Activated T-helper 1 cell treated with Interleukin-2 at 50 U/mL for 16 hours (primary cell): ENCODE measurements at regions not wholly inside any gene's neighbourhood (a gene's known extent, or its start where the extent isn't known, plus 50 kb on each side); places are given as distances from the start of the nearest gene placed in this dataset.

ENCODE experiments used
- DNase-seq: peaks from one replicate; pipeline ENCODE4 v3.0.0-alpha.2; 2020; ENCODE audit warnings: low read depth

DNA sequence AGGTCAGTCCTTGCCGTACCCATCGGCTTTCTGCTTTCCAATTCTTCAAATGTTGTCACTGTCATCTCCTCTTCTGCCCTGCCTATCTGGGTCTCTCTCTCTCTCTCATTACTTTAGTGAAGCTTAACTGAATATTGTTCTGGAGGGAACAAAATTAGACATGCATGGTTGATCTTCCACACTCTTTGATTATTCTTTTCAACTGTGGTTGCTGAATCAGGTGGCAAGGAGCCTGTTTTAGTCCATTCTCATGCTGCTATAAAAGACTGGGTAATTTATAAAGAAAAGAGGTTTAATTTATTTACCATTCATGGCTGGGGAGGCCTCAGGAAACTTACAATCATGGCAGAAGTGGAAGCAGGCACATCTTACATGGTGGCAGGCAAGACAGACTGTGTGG, 157.9 kb downstream of the ARL4C start:
- DNase-seq: no peak

DNA sequence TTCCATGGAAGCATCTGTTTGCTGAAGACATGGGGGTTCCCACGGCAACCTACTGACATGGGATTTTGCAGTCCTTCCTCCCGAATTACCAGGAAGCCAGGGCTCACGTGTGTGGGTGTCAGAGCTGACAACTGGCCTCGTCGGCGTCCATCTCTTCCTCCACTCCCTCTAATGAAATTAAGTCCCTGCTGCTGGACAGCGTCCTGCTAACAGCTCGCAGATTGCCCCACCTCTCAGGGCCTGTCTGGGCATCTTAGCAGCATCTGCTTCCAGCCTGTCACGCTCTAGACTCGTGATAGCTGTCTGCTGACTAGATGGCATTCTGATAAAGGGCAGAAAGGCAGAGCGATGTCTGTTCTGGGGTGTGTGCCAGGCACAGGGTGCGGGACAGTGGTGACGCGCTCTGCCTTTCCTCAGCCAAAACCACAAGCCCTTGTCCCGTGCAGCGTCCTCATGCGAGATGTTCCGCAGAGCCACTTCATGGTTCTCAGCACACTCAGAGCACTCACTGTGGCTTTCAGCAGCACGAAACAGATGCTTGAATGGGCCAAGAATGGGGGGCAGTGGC, 161.1 kb downstream of the ARL4C start:
- DNase-seq: peak; percentile 41

DNA sequence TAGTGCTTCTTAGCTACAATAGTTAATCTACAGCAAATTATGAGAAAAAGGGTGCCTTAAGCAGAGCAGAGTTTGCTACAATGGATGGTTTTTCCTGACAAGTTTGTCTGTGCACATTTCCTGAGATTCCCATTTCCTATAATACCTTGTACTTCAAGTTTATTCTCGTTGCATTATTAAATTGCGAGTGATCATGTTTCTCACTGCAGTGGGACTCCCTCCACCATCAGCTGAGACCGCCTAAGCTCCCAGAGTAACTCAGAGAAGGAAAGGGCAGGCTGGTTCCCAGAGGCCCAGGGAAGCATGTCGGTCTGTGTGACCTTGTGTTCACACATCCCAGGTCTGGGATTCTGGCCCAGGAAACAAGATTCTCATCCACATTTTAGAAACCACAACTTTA, 162.1 kb downstream of the ARL4C start:
- DNase-seq: no peak

DNA sequence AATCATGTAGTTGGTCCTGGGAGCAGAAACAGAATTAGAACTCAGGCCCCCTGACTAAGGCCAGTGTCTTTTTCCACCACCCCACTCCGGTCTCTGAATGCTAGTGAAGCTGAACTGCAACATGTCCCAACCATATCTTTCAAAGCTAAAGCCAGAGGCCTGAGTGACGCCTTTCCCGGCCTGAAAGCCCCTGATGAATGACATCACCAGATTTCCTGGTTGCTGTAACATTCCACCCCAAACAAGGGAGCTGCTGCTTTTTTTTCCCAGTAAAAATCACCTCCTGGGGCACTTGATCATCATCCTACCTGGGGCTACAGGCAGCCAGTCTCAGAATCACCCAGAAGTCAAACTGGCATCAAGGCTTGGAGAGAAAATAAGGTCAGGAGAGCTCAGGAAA, 162.7 kb downstream of the ARL4C start:
- DNase-seq: no peak

DNA sequence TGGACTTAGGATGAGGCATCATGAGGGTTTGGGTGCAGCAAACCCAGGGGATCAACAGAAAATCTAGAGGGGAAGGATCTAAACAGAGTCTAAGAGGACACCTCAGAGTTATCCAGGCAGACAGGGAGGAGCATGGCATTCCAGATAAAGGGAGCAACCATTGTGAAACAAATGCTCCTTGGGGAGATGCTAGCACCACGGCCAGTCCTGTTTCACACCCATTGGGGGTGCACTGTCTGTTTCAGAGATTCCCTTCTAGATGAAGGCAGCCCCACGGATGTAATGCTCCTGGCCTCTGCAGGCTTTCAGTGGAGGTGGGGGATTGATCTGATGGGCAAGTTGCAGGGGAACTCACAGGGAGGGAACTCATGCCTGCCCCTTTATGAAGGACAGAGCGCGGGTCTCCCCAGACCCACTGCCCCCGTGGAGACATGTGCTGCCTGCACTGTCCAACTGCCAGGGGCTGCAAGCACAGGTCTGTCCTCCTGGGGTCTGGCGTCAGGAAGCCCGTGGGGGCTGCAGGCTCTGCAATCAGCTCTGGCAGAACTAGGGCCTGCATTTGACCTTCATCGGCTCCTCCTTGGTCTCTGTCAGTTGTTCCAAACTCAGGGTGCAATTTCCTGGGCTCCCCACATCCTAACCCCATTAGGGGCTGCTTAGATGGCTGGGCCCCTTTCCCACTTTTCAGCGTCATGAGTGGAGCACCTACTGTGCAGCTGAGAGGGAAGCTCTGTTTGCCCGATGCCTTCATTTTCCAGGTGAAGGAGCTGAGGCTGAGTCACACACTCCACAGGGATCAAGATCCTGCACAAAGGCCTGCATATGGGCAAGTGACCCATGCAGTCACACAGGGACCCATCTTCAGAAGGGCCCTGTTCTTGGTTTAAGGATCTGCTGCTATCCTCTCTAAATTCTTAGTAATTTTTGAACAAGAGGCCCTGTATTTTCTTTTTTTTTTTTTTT, 163.4 kb downstream of the ARL4C start:
- DNase-seq: no peak

DNA sequence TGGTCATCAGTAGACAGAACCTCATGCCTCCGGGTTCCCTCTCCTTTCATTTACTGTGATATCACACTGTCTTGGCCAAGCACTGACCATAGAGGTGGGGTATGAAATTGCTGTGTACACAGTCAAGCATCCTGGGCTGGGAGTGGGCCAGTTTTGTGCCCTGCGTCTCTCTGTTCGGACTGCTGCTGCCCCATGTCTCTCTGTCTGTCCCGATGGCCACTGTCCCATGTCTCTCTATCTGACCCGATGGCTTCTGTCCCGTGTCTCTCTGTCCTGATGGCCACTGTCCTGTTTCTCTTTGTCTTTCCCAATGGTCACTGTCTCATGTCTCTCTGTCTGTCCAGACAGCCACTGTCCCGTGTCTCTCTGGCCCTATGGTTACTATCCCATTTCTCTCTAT, 164.9 kb downstream of the ARL4C start:
- DNase-seq: no peak

DNA sequence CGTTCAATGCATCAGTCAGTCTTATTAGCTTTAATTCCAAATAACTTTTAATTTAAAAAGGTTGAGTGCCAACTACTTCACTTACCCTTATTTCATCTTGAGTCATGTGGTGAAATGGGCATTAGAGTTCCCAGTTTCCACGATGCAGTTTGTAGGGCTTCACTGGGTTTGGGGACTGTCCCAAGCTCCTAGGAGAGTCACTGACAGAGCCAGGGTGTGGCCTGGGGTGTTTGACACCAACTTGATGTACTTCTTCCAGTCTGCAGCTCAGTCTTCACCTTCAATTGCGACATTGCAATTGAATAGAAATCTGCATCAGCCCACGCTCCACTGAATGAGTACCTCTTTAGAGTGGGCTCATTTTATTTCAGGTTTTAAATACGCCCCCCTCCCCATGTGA, 165.3 kb downstream of the ARL4C start:
- DNase-seq: no peak

DNA sequence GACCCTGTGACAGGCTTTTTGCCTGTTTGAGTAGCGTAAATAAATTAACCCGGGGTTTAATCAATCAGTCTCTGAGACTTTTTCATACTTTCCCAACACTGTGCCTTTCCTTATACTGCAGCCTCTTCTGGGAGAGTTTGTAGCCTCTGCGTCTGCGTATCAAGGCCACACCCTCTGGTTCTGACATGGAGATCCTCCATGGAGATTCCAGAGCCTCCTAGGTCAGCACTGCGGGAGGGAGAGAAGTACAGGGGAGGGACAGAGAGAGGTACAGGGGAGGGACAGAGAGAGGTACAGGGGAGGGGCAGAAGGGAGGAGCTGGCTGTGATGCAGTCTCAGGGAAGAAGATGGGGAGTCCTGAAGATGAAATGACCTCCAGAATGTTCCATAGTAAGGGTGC, 166.0 kb downstream of the ARL4C start:
- no peak for DNase-seq

DNA sequence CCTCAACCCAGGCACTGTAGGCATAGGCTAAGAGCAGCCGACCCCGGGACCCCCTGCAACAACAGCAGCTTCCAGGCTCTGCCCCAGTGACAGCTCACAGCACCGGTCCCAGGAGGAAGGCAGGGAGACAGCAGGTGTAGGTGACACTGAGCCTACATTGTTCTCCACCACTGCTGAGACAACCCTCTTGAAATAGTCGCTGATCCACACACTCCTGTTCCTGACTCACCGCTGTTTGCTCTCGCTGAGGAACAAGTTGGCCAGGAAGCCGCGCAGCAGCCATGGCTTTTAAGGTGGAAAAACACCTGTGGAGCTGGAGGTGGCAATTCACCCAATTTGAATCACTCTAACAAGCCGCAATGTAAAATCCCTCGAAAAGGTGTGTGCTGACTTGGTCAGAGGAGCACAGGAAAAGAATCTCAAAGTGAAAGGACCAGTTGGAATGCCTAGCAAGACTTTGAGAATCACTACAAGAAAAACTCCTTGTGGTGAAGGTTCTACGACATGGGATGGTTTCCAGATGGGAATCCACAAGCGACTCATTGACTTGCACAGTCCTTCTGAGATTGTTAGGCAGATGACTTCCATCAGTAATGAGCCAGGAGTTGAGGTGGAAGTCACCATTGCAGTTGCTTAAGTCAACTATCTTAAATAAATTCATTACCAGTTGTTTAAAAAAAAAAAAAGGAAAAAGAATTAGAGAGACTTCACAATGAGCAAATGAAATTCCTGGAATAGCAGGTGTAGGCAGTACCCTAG, 167.5 kb downstream of the ARL4C start:
- no peak for DNase-seq

DNA sequence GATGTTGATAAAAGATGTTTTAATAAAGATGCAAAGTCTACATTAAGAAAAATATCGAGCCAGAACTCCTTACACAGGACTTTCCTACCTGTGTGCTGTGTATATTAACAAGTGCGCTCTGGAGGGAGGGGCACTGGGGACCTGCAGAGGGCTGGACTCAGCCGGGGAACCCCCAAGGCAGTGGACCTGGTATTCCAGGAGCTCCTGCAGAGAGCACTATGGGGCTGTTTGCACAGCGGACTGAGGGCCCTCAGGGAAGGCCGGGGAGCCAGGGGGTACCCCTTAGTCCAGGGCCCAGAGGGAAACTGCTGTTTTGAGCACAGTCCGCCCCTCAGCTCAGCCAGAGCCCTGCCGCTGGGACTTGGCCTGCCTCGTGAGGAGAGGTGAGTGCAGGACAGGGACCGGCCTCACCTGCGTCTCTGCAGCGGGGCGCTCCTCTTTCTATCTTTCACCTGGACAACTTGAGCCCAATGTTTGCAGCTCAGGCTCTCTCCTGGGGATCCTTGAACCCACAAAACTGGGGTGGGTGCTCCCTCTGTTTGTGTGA, 168.4 kb downstream of the ARL4C start:
- no peak for DNase-seq

DNA sequence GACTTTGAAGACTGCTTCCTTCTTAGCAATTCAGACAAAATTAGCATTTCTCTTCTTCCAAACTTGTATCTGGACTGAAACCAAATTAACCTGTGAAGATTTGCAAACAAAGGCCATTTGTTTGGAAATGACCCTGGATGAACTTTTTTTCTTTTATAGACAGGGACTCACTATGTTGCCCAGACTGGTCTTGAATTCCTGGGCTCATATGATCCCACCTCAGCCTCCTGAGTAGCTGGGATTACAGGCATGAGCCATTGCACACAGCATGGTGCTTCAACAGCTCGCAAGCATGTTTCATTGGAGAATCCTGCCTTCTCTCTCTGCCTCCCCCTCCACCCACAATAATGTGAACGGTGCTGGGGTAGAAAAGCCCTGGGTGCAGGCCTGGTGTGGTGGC, 170.2 kb downstream of the ARL4C start:
- no peak for DNase-seq

DNA sequence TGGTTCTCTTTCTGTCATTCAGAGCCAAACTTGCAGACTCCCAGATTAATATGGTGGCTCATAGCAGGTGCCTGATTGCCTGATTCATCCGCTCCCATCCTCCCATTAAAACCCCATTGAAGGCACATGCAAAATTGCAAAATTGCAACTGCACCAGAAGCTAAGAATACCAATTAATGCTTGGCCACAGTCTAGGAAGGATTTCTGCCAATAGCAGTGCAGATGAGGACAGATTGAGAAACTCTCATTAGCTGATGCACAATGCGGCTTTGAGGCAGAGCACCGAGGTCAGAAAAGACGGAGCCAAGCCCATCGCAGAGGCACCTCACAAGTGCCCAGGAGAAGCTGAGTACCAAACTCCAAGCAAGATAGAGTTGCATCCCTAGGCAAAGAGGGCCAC, 172.8 kb downstream of the ARL4C start:
- DNase-seq: no peak

DNA sequence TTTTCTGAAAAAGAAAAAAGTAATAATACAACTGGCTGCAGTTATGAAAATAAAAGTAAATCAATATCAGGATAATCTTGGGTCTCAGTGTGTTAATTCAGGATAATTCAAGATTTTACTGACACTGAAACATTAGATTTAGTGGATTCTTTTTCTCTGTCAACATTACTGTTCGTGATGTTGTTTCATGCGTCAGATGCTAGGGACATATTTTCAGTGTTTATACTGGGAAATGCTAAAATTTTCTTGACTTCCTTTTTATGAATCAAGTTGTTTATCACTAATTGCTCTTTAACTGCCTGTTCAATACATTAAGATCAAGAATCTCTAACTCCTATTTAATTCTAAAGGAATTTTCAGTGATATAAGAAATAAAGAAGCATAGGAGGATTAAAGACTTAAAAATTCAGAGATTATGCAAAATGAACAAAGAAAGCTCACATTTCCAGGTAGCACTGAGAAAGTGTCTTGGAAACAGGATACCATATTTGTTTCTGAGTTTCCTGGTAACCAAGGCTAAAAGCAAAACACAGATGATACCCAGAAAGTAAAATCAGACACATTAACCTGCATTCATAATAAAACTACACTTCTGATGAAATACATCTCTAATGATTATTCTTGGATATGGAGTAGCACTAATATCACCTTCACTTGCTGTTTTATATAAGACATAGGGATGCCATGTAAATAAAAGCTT, 174.0 kb downstream of the ARL4C start:
- DNase-seq: no peak

DNA sequence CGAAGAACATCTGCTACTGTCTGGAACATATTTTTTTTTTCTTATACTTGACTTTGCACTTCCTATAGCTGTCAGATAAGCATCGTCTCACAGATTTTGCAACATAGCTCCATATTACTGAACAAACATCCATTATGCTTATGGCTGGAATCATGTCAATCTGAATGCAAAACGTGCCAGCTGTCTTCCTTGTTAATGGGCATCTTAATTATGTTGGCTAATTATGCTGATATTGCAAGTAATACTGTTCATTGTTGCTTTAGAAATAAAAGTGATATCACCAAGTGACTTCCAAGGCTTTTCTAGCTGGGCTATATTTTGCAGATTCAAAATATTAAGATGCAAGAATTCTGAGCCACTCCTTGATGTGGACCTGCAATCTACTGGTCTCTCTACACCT, 176.8 kb downstream of the ARL4C start:
- DNase-seq: no peak

DNA sequence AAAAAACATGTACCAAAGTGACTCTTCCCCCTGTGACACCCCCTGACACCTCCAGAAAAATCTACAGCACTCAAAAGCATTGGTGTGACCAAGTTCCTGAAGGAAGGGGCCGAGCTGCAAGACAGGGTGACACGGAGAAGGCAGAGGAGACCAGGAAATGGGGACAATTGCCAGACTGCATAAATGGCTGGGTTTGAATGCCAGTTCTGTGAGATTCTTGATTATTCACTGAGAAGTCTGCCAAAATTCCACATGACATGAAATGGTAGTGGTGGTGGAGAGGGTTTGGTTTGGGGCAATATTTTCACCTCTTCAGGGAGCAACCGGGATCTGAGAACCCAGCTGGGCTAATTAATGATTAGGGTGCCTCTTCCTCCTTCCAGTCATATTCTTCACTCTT, 178.5 kb downstream of the ARL4C start:
- no peak for DNase-seq

DNA sequence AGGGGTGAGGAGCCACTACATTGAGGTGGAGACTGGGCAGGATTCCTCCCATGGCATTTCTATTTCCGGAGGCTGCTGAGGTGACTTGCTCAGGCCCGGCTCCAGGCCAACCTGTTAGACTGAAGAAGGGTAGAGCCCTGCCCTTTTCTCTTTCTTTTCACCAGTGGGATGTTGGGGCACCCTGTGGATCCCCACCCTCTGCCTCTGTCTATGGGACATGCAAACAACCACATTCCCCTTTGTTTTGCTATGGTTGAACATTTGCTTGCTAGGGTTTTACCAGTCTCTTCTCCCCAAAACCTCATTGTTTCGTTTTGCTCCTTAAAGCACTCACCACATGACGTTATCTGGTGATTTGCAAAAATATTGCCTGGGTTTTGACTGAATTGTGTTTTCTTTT, 183.3 kb downstream of the ARL4C start:
- DNase-seq: no peak

DNA sequence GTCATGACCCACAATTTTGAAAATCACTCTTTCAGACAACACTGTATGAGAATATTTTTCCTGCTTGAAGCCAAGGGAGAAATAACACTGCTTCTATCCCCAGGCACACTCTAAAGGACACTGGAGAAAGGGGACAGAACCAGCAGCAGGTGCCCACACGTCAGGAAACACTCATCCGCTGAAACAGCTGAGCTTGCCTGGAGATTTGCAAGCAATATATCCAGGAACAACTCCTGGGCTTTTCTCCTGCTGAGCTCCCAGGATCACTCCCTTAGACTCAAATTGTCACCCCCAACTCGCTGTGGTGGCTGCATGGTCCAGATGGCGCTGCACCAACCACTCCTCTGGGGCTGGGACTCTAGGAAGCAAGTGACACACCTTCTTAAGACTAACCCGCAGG, 186.7 kb downstream of the ARL4C start:
- DNase-seq: no peak

DNA sequence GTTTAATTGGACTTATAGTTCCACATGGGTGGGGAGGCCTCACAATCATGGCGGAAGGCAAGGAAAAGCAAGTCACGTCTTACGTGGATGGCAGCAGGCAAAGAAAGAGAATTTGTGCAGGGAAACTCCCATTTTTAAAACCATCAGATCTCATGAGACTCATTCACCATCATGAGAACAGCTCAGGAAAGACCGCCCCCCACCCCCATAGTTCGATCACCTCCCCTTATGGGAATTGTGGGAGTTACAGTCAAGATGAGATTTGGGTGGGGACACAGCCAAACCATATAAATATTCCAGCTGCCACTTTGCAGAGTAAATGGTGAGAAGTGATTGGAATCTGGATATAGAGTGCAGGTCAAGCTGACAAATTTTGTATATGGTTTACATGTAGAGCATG, 187.4 kb downstream of the ARL4C start:
- no peak for DNase-seq

DNA sequence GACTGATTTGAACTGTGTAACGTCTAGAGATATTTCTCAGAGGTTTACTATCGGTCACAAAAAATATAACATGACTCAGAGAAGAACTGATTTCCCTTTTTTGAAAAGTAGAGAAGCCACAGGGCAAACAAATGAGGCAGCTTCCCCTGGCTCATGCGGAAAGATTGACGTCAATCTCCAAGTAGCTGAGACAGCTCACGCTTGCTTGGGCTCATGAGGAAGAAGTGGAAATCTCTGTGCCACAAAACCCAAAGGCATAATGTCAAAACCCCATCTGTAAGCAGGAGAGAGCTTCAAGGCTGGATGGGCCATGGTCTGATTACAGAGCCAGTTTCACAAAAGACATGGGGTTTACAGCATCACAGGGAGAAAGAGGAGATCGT, 188.1 kb downstream of the ARL4C start:
- DNase-seq: peak; percentile 44

DNA sequence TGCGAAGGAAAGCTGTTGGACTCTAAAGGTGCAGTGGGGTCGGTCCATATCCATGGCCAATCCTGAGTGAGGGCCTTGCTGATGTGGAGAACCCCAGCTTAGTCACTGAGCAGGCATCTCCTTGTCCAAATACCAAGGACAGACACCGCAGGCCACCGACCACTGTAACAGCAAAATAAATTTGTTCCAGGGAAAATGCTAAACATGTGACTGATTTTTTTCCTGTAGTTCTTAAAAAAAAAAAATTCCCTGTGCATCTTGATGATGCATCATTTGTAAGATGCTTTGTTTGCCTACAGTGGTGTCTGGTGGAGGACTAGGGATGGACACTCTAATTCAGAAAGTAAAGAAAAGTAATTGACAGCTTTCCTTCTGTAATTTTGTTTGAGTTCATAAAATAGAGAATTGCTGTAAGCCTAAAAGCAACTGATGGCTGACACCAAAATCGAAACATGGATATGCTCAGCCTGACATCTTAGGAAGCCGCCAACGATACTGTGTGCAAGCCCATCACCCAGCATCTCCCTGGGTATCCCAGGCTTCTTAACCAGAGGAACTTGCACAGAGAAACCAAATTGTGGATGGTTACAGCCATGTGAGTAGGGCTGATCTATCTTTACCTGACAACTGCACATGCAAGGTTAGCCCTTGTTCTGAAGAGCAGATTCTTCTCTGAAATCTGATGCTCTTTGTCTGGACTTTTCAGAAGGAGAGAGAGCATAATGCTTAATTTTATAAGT, 188.6 kb downstream of the ARL4C start:
- DNase-seq: no peak

DNA sequence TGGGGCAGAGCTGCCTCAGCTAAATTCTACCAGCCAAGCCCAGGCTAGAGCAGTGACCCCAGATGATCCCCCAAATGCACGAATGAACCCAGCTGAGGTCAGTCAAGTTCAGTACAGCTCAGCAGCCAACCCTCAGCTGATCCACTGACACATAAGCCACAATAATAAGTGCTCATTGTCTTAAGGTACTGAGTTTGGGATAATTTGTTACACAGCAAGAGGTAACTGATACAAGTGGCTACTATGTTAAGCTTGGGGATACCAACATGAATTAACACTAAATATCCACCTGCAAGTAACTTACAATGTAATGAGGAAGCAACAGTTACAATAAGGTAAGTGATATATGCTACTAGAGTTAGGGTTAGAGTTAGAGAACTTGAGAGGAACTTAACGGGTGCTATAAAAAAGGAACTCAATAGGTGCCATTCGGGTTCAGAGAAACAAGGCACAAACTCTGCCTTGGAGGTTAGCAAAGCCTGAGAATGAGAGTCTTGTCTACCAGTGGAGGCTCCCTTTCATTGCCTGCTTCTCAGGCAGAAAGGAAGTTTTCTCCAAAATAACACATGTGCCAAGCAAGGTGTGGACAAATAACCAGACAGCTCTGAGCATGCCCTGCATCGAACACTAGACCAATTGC, 189.4 kb downstream of the ARL4C start:
- DNase-seq: no peak
